ENCODE measurements at regions not wholly inside any gene's neighbourhood (a gene's known extent, or its start where the extent isn't known, plus 50 kb on each side); places are given as distances from the start of the nearest gene placed in this dataset.

DNA sequence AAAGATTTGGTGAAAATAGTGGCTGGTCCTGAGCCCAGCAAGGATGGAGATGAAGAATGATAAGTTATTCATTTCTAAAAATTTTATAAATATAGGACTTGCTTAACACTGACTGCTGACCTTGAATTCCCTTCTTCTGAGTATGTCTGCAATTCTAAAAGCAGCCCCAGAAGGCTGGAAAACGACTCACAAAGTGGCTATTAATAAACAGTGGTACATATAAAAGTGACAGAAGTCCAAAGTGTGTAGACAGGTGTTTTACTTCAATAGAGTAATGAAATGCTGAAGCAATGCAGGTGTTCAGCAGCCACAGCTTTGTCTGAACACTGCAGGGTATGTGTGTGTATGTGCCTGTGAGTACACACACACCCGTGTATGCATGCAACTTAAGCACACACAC, 219.0 kb upstream of the NRIP1 start:
- Mint-ChIP-seq H3K27ac (no peak overlapping the region), H3K36me3 (ENCODE audit: low read depth) (no peaks in the 10 kb centered on the region), H3K4me1 (peaks cover 4% of the 10 kb centered on the region), H3K9me3 (peaks cover 20% of the 10 kb centered on the region), H3K27me3 (ENCODE audit: low read depth, poor library complexity) (no peaks in the 10 kb centered on the region), H3K4me3 (no peak overlapping the region)
- no peak for TF ChIP-seq CTCF (IDR thresholded peaks at IDR 0.05)
- no peak for DNase-seq

- Mint-ChIP-seq H3K27me3 (ENCODE audit: low read depth, poor library complexity) (no peaks in the 10 kb centered on the region), H3K27ac (peak overlapping the region; percentile 21), H3K4me1 (peaks cover 9% of the 10 kb centered on the region), H3K9me3 (peaks cover 17% of the 10 kb centered on the region), H3K36me3 (ENCODE audit: low read depth) (no peaks in the 10 kb centered on the region), H3K4me3 (no peak overlapping the region)
- no peak for DNase-seq
- TF ChIP-seq CTCF (IDR thresholded peaks at IDR 0.05), result no peak
Observed at GRCh38 chr21:15285556-15285955, 220.8 kb upstream of the NRIP1 start.

DNA sequence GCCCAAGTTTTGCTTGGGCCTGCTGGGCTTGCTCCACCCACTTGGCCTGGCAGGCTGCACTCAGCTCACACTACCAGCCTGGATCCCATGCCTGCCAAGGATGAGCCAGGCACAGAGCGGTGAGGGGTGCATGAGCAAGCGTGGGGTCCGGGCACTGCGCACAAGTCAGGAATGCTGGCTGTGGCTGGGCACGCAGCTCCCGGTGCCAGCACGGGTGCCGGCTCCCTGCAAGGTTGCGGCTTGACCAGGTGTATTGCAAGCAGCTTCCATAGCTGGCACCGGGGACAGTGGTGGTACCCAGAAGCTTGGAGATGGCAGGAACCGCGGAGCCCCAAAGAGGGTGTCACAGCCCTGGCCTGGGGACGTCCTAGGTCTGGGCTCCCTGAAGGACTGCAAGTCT, 224.4 kb upstream of the NRIP1 start:
- no peak for DNase-seq
- Mint-ChIP-seq H3K27me3 (ENCODE audit: low read depth, poor library complexity) (no peaks in the 10 kb centered on the region), H3K9me3 (no peaks in the 10 kb centered on the region), H3K36me3 (ENCODE audit: low read depth) (no peaks in the 10 kb centered on the region), H3K4me1 (peaks cover 43% of the 10 kb centered on the region), H3K27ac (no peak overlapping the region), H3K4me3 (no peak overlapping the region)
- TF ChIP-seq CTCF (IDR thresholded peaks at IDR 0.05), result no peak

- Mint-ChIP-seq H3K4me3 (no peak overlapping the region), H3K4me1 (peaks cover 43% of the 10 kb centered on the region), H3K36me3 (ENCODE audit: low read depth) (no peaks in the 10 kb centered on the region), H3K27me3 (ENCODE audit: low read depth, poor library complexity) (no peaks in the 10 kb centered on the region), H3K9me3 (no peaks in the 10 kb centered on the region), H3K27ac (no peak overlapping the region)
- no peak for TF ChIP-seq CTCF (IDR thresholded peaks at IDR 0.05)
- peak; percentile 71 for DNase-seq
Observed at GRCh38 chr21:15289896-15290841, 225.4 kb upstream of the NRIP1 start.

DNA sequence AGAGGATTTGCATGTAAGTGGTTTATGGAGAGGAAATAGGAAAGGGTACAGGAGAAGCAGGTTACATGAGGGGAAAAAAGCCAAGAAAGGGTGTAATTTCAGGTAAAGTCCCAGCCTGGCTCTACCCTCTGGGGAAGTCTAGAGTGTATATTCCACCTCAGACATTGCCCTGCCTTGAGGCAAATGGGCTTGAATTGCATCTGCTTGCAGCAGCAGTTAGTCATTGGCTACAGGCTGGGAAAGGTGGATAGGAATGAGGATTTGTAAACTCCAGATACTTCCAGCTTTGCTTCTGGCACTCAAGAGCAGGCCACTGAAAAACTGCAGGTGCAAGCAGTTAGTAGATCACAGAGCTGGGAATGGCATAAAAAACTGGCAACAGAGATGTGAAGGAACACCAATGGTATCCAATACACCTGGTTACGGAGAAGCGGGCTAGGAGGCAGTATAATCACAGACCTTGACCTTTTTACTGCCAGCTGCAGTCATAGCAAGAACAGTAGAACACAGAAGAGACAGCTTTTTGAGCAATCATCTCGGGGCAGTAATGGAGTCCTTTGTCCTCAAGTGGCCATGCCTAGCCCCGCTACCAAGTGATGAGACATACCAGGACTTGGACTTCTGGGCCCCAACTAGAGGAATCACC, 226.9 kb upstream of the NRIP1 start:
- Mint-ChIP-seq H3K9me3 (no peaks in the 10 kb centered on the region), H3K4me1 (peaks cover 46% of the 10 kb centered on the region), H3K27ac (no peak overlapping the region)

More for the DNA sequence above, 226.9 kb upstream of the NRIP1 start:
- Mint-ChIP-seq H3K4me3 (no peak overlapping the region), H3K27me3 (ENCODE audit: low read depth, poor library complexity) (no peaks in the 10 kb centered on the region), H3K36me3 (ENCODE audit: low read depth) (no peaks in the 10 kb centered on the region)
- no peak for TF ChIP-seq CTCF (IDR thresholded peaks at IDR 0.05)
- DNase-seq, result no peak

Data from nephron progenitor cell (in vitro differentiated cells).